Hematopoietic multipotent progenitor cell treated with erythropoietin and hydrocortisone succinate and interleukin-3 and kit ligand, for 15 days (in vitro differentiated cells): ENCODE measurements at regions not wholly inside any gene's neighbourhood (a gene's known extent, or its start where the extent isn't known, plus 50 kb on each side); places are given as distances from the start of the nearest gene placed in this dataset.
"Not testable (repeated sequence)": the region's sequence is repeated elsewhere in the genome, so short reads cannot be mapped to it uniquely, and the experiment has no call there.

ENCODE experiments used
- DNase-seq: peaks from one replicate; pipeline ENCODE4 v3.0.0-alpha.2; 2015; ENCODE audit warnings: low spot score

GRCh38 chr9:102362470-102363132, 624.2 kb upstream of the GRIN3A start:
- no peak for DNase-seq

- DNase-seq = no peak
These were observed 622.4 kb upstream of the GRIN3A start for GRCh38 chr9:102360846-102361245.

GRCh38 chr9:102355982-102356381, 617.5 kb upstream of the GRIN3A start:
- no peak for DNase-seq

- no peak for DNase-seq
These were observed 615.6 kb upstream of the GRIN3A start for GRCh38 chr9:102354041-102354440.

GRCh38 chr9:102337471-102337870, 599.0 kb upstream of the GRIN3A start:
- not testable (repeated sequence) for DNase-seq

- DNase-seq = no peak
These were observed 570.9 kb upstream of the GRIN3A start for GRCh38 chr9:102309379-102309778.

GRCh38 chr9:102295188-102295587, 556.7 kb upstream of the GRIN3A start:
- DNase-seq = no peak

GRCh38 chr9:102273952-102274351, 535.5 kb upstream of the GRIN3A start:
- no peak for DNase-seq

- no peak for DNase-seq
These were observed 514.7 kb upstream of the GRIN3A start for GRCh38 chr9:102253099-102253498.

GRCh38 chr9:102244916-102245315, 506.5 kb upstream of the GRIN3A start:
- no peak for DNase-seq

- DNase-seq = no peak
These were observed 499.1 kb upstream of the GRIN3A start for GRCh38 chr9:102237520-102237919.

- DNase-seq = no peak
These were observed 498.6 kb upstream of the GRIN3A start for GRCh38 chr9:102237094-102237493.

GRCh38 chr9:102227416-102227815, 489.0 kb upstream of the GRIN3A start:
- not testable (repeated sequence) for DNase-seq

- DNase-seq = no peak
These were observed 487.5 kb upstream of the GRIN3A start for GRCh38 chr9:102225841-102226441.

GRCh38 chr9:102223320-102224136, 485.1 kb upstream of the GRIN3A start:
- DNase-seq = not testable (repeated sequence)

GRCh38 chr9:102209176-102209575, 470.7 kb upstream of the GRIN3A start:
- no peak for DNase-seq

- DNase-seq = no peak
These were observed 468.0 kb upstream of the GRIN3A start for GRCh38 chr9:102206432-102206831.

GRCh38 chr9:102205251-102205650, 466.8 kb upstream of the GRIN3A start:
- DNase-seq = no peak

- no peak for DNase-seq
These were observed 463.7 kb upstream of the GRIN3A start for GRCh38 chr9:102202126-102202525.

GRCh38 chr9:102185962-102186361, 447.5 kb upstream of the GRIN3A start:
- DNase-seq = no peak

GRCh38 chr9:102185371-102185770, 446.9 kb upstream of the GRIN3A start:
- DNase-seq = no peak

GRCh38 chr9:102178811-102179210, 440.4 kb upstream of the GRIN3A start:
- DNase-seq = no peak

- not testable (repeated sequence) for DNase-seq
These were observed 435.8 kb upstream of the GRIN3A start for GRCh38 chr9:102174202-102174601.
